Panc1 (cell line): ENCODE measurements at regions not wholly inside any gene's neighbourhood (a gene's known extent, or its start where the extent isn't known, plus 50 kb on each side); places are given as distances from the start of the nearest gene placed in this dataset.
"Not testable (repeated sequence)": the region's sequence is repeated elsewhere in the genome, so short reads cannot be mapped to it uniquely, and the experiment has no call there.

ENCODE experiments used
- ATAC-seq: fragments of 200-7000 bp; cut with Tn5 transposase; 2 replicates; pipeline ENCODE4 v1.9.1; 2020; ENCODE audit warnings: mild to moderate bottlenecking, moderate library complexity
- BruUV-seq: library from RNA; stranded (reverse); fragments of 400-500 nt; replicated peaks from 2 replicates; lab custom pipeline; 2021; lab: Mats Ljungman, UMichigan
- CTCF ChIA-PET: fragments of 300-600 bp; sonication (Branson Sonifier 250); formaldehyde crosslinking; loops from one replicate; lab custom pipeline; 2022; ENCODE audit warnings: antibody characterized with exemption; lab: Charles Lee
- POLR2A ChIA-PET: fragments of 300-600 bp; sonication (Branson Sonifier 250); formaldehyde crosslinking; loops from one replicate; lab custom pipeline; 2022; ENCODE audit warnings: antibody characterized with exemption; lab: Charles Lee
- DNase-seq: peaks from one replicate; pipeline ENCODE4 v3.0.0-alpha.2; 2010; ENCODE audit warnings: low read depth, low spot score
- H3K27ac ChIP-seq: 2 replicates; pipeline ENCODE4 v1.5.1; 2011; ENCODE audit warnings: mild to moderate bottlenecking, low read length, inconsistent platforms
- H3K27me3 ChIP-seq: fragments of 200-500 bp; sonication (Bioruptor generic); 2 replicates; pipeline ENCODE4 v1.6.0; 2014; ENCODE audit warnings: low read length, inconsistent platforms; ENCODE audit not compliant: control insufficient read depth, insufficient read depth
- H3K36me3 ChIP-seq: fragments of 200-500 bp; sonication (Bioruptor generic); 2 replicates; pipeline ENCODE4 v1.5.1; 2014; ENCODE audit warnings: inconsistent platforms, mild to moderate bottlenecking, low read length, moderate library complexity; ENCODE audit not compliant: control insufficient read depth, insufficient read depth
- H3K4me1 ChIP-seq: 2 replicates; pipeline ENCODE4 v1.5.1; 2011; ENCODE audit warnings: inconsistent platforms, mild to moderate bottlenecking, low read length, moderate library complexity; ENCODE audit not compliant: control insufficient read depth, insufficient read depth
- H3K4me3 ChIP-seq, 2 experiments: 2 replicates each; pipeline ENCODE4 v1.5.1; 2011 to 2012; ENCODE audit warnings: low read depth in 2 of 2, low read length in 2 of 2, mild to moderate bottlenecking in 2 of 2, inconsistent platforms in 1 of 2, moderate library complexity in 1 of 2
- H3K9me3 ChIP-seq: fragments of 200-500 bp; sonication (Bioruptor generic); 2 replicates; pipeline ENCODE4 v1.5.1; 2014; ENCODE audit warnings: low read depth, mild to moderate bottlenecking, inconsistent platforms, low read length, moderate library complexity; ENCODE audit not compliant: control insufficient read depth, insufficient read depth
- POLR2AphosphoS5 ChIP-seq: IDR thresholded peaks from 2 replicates; pipeline ENCODE4 v1.6.1; 2012; ENCODE audit warnings: mild to moderate bottlenecking, low read depth, low read length, moderate library complexity
- REST ChIP-seq, 2 experiments: IDR thresholded peaks; 2 replicates each; pipeline ENCODE4 v1.6.1; 2011 to 2012; ENCODE audit warnings: low read depth in 2 of 2, control low read depth in 1 of 2, low read length in 1 of 2, mild to moderate bottlenecking in 1 of 2, moderate library complexity in 1 of 2; ENCODE audit not compliant: insufficient read depth in 1 of 2
- SIN3A ChIP-seq: IDR thresholded peaks from 2 replicates; pipeline ENCODE4 v1.6.1; 2012; ENCODE audit warnings: low read depth, mild to moderate bottlenecking, low read length, moderate library complexity, borderline replicate concordance; ENCODE audit not compliant: insufficient read depth
- TCF7L2 ChIP-seq: IDR thresholded peaks from 2 replicates; pipeline ENCODE4 v1.6.1; 2011; ENCODE audit warnings: mild to moderate bottlenecking, low read depth, low read length, inconsistent platforms
- in situ Hi-C: cut with HindIII; loops from 2 replicates; pipeline ENCODE4 v1.10.0; 2016; ENCODE audit warnings: low sequenced_read_pairs, low pct_unique_long_range_greater_than_20kb
- intact Hi-C: fragments of 100-400 bp; cut with micrococcal nuclease; formaldehyde crosslinking; loops from one replicate; pipeline ENCODE4 v1.10.0; 2022; ENCODE audit not compliant: unreplicated experiment
- TF ChIP-seq, protein P1 (sequence below): fragments of 450-650 bp; IDR thresholded peaks from 2 replicates; pipeline ENCODE4 v1.5.1; 2017; ENCODE audit warnings: mild to moderate bottlenecking

- BruUV-seq, H3K4me3 ChIP-seq, intact Hi-C loops, H3K27me3 ChIP-seq, H3K36me3 ChIP-seq, POLR2A ChIA-PET, H3K27ac ChIP-seq, CTCF ChIA-PET, ATAC-seq, H3K9me3 ChIP-seq, in situ Hi-C loops, H3K4me1 ChIP-seq, DNase-seq: not testable (repeated sequence)
Measured at GRCh38 chr1:67907467-67907866, 74.2 kb upstream of the GNG12 start.

- H3K27me3 ChIP-seq, intact Hi-C loops, H3K9me3 ChIP-seq, H3K4me3 ChIP-seq, POLR2A ChIA-PET, DNase-seq, ATAC-seq, CTCF ChIA-PET, H3K27ac ChIP-seq, BruUV-seq, H3K36me3 ChIP-seq, H3K4me1 ChIP-seq, in situ Hi-C loops: not testable (repeated sequence)
Measured at GRCh38 chr1:67906015-67906414, 72.7 kb upstream of the GNG12 start.

- ATAC-seq, H3K27me3 ChIP-seq, H3K9me3 ChIP-seq, H3K36me3 ChIP-seq, POLR2A ChIA-PET, H3K4me1 ChIP-seq, BruUV-seq, DNase-seq, CTCF ChIA-PET, intact Hi-C loops, H3K27ac ChIP-seq, H3K4me3 ChIP-seq, in situ Hi-C loops: not testable (repeated sequence)
Measured at GRCh38 chr1:67902546-67903223, 69.4 kb upstream of the GNG12 start.

- H3K4me3 ChIP-seq, result no peak overlapping the region
- no TSS peak for BruUV-seq
- H3K9me3 ChIP-seq, result no peaks in the 10 kb centered on the region
- H3K4me1 ChIP-seq, result no peaks in the 10 kb centered on the region
- in situ Hi-C loops (no loop called here), intact Hi-C loops (no loop called here)
- CTCF ChIA-PET, result no interaction called here
- POLR2A ChIA-PET, result no interaction called here
- no peaks in the 10 kb centered on the region for H3K27me3 ChIP-seq
- no peak overlapping the region for H3K27ac ChIP-seq
- DNase-seq (no peak), ATAC-seq (no peak)
- TF ChIP-seq TCF7L2, result no peak
- no peak for TF ChIP-seq REST (IDR thresholded peaks at IDR 0.05; ENCODE audit: insufficient read depth in 1 of 2, low read depth in 2 of 2, low read length in 1 of 2)
- no peak for TF ChIP-seq SIN3A
- TF ChIP-seq POLR2AphosphoS5, result no peak
- TF ChIP-seq, protein P1, sequence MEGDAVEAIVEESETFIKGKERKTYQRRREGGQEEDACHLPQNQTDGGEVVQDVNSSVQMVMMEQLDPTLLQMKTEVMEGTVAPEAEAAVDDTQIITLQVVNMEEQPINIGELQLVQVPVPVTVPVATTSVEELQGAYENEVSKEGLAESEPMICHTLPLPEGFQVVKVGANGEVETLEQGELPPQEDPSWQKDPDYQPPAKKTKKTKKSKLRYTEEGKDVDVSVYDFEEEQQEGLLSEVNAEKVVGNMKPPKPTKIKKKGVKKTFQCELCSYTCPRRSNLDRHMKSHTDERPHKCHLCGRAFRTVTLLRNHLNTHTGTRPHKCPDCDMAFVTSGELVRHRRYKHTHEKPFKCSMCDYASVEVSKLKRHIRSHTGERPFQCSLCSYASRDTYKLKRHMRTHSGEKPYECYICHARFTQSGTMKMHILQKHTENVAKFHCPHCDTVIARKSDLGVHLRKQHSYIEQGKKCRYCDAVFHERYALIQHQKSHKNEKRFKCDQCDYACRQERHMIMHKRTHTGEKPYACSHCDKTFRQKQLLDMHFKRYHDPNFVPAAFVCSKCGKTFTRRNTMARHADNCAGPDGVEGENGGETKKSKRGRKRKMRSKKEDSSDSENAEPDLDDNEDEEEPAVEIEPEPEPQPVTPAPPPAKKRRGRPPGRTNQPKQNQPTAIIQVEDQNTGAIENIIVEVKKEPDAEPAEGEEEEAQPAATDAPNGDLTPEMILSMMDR, result no peak
- H3K36me3 ChIP-seq, result no peaks in the 10 kb centered on the region
Measured at GRCh38 chr1:67898033-67898726, 64.9 kb upstream of the GNG12 start.
